Mesenchymal stem cell (in vitro differentiated cells and primary cell): ENCODE measurements at regions not wholly inside any gene's neighbourhood (a gene's known extent, or its start where the extent isn't known, plus 50 kb on each side); places are given as distances from the start of the nearest gene placed in this dataset.

Experiments
- DNase-seq: peaks from one replicate; pipeline ENCODE4 v3.0.0-alpha.2; 2013
- H2AFZ ChIP-seq: one replicate; pipeline ENCODE4 v1.6.1; 2013; ENCODE audit warnings: low read depth, mild to moderate bottlenecking, control low read depth, inconsistent platforms, low read length, moderate library complexity
- H2AK5ac ChIP-seq: 2 replicates; pipeline ENCODE4 v1.6.1; 2013; ENCODE audit warnings: low read length, moderate library complexity, mild to moderate bottlenecking, inconsistent platforms; ENCODE audit not compliant: severe bottlenecking
- H2BK120ac ChIP-seq: one replicate; pipeline ENCODE4 v1.6.1; 2013; ENCODE audit warnings: low read depth, mild to moderate bottlenecking, inconsistent platforms, low read length, moderate library complexity
- H2BK12ac ChIP-seq, 2 experiments: one replicate each; pipeline ENCODE4 v1.6.1; 2013; ENCODE audit warnings: inconsistent platforms in 2 of 2, low read length in 2 of 2, mild to moderate bottlenecking in 2 of 2, moderate library complexity in 2 of 2, control low read depth in 1 of 2
- H2BK15ac ChIP-seq: one replicate; pipeline ENCODE4 v1.6.1; 2013; ENCODE audit warnings: mild to moderate bottlenecking, low read depth, inconsistent platforms; ENCODE audit not compliant: poor library complexity, severe bottlenecking
- H2BK5ac ChIP-seq: 2 replicates; pipeline ENCODE4 v1.6.1; 2013; ENCODE audit warnings: low read depth, mild to moderate bottlenecking, low read length, control low read depth, inconsistent platforms; ENCODE audit not compliant: poor library complexity, severe bottlenecking
- H3K14ac ChIP-seq, 2 experiments: one replicate each; pipeline ENCODE4 v1.6.1; 2013; ENCODE audit warnings: inconsistent platforms in 2 of 2, low read length in 2 of 2, control low read depth in 1 of 2, mild to moderate bottlenecking in 1 of 2, moderate library complexity in 1 of 2
- H3K18ac ChIP-seq, 2 experiments: one replicate each; pipeline ENCODE4 v1.6.1; 2013; ENCODE audit warnings: inconsistent platforms in 2 of 2, low read length in 2 of 2, control low read depth in 1 of 2, low read depth in 1 of 2, mild to moderate bottlenecking in 1 of 2
- H3K23ac ChIP-seq, 2 experiments: one replicate each; pipeline ENCODE4 v1.6.1; 2013; ENCODE audit warnings: inconsistent platforms in 2 of 2, low read length in 2 of 2, mild to moderate bottlenecking in 2 of 2, moderate library complexity in 2 of 2, control low read depth in 1 of 2
- H3K27ac ChIP-seq: 2 replicates; pipeline ENCODE4 v1.5.1; 2013; ENCODE audit warnings: mild to moderate bottlenecking, moderate library complexity, low read length, control low read depth, inconsistent platforms; ENCODE audit not compliant: poor library complexity, severe bottlenecking
- H3K27me3 ChIP-seq, 2 experiments: 2 replicates each; pipeline versions ENCODE4 v1.6.1 to v1.7.0; 2013; ENCODE audit warnings: low read length in 2 of 2, mild to moderate bottlenecking in 2 of 2, moderate library complexity in 2 of 2, control low read depth in 1 of 2, inconsistent platforms in 1 of 2; ENCODE audit not compliant: control insufficient read depth in 1 of 2, insufficient read depth in 1 of 2
- H3K36me3 ChIP-seq, 2 experiments: 2 replicates each; pipeline versions ENCODE4 v1.6.1 to v1.7.0; 2013; ENCODE audit warnings: low read length in 2 of 2, control low read depth in 1 of 2, inconsistent platforms in 1 of 2, low read depth in 1 of 2, mild to moderate bottlenecking in 1 of 2; ENCODE audit not compliant: insufficient read depth in 2 of 2, control insufficient read depth in 1 of 2
- H3K4ac ChIP-seq, 2 experiments: one replicate each; pipeline ENCODE4 v1.6.1; 2013; ENCODE audit warnings: inconsistent platforms in 2 of 2, low read length in 2 of 2, mild to moderate bottlenecking in 2 of 2, moderate library complexity in 2 of 2, control low read depth in 1 of 2, low read depth in 1 of 2
- H3K4me1 ChIP-seq: 2 replicates; pipeline ENCODE4 v1.6.1; 2013; ENCODE audit warnings: low read depth, low read length, control low read depth; ENCODE audit not compliant: control insufficient read depth, insufficient read depth
- H3K4me2 ChIP-seq: 2 replicates; pipeline ENCODE4 v1.6.1; 2013; ENCODE audit warnings: low read length, mild to moderate bottlenecking, inconsistent platforms; ENCODE audit not compliant: poor library complexity, severe bottlenecking
- H3K4me3 ChIP-seq, 2 experiments: 2 replicates each; pipeline versions ENCODE4 v1.5.1 to v1.7.0; 2013; ENCODE audit warnings: low read length in 2 of 2, mild to moderate bottlenecking in 2 of 2, control low read depth in 1 of 2, low read depth in 1 of 2; ENCODE audit not compliant: insufficient read depth in 1 of 2
- H3K79me1 ChIP-seq: replicated peaks from 2 replicates; pipeline ENCODE4 v1.6.1; 2013; ENCODE audit warnings: mild to moderate bottlenecking, control low read depth, low read length, inconsistent platforms; ENCODE audit not compliant: poor library complexity, severe bottlenecking
- H3K9ac ChIP-seq: 2 replicates; pipeline ENCODE4 v1.7.0; 2013; ENCODE audit warnings: mild to moderate bottlenecking, low read length, moderate library complexity
- H3K9me3 ChIP-seq: 2 replicates; pipeline ENCODE4 v1.7.0; 2013; ENCODE audit warnings: mild to moderate bottlenecking, low read length; ENCODE audit not compliant: control insufficient read depth
- H4K8ac ChIP-seq: one replicate; pipeline ENCODE4 v1.6.1; 2013; ENCODE audit warnings: inconsistent platforms, mild to moderate bottlenecking, low read length, moderate library complexity
- H4K91ac ChIP-seq: one replicate; pipeline ENCODE4 v1.6.1; 2013; ENCODE audit warnings: mild to moderate bottlenecking, low read length, inconsistent platforms
- WGBS: methylation state at CpG from one replicate; pipeline ENCODE4 v1.1.7; 2013; ENCODE audit warnings: mixed read lengths; 5-methylcytosine and 5-hydroxymethylcytosine counted together

- no peaks in the 10 kb centered on the region for H3K27me3 ChIP-seq
Measured at GRCh38 chr13:81714513-81714912, 1373.6 kb upstream of the SPRY2 start.

GRCh38 chr13:81713201-81713600, 1372.3 kb upstream of the SPRY2 start:
- Histone ChIP-seq H2AFZ (no peak overlapping the region), H4K91ac (no peak overlapping the region), H2BK120ac (no peak overlapping the region), H3K4me3 (no peak overlapping the region), H3K27ac (no peak overlapping the region), H2BK5ac (no peak overlapping the region), H2BK12ac (no peak overlapping the region), H3K4me1 (no peaks in the 10 kb centered on the region), H3K4me2 (no peak overlapping the region), H3K79me1 (no peaks in the 10 kb centered on the region), H3K14ac (no peak overlapping the region), H3K18ac (no peak overlapping the region), H3K27me3 (no peaks in the 10 kb centered on the region), H2BK15ac (no peak overlapping the region), H3K23ac (no peak overlapping the region), H3K9ac (no peak overlapping the region), H3K4ac (no peak overlapping the region), H3K9me3 (peaks cover 13% of the 10 kb centered on the region), H4K8ac (peak overlapping the region; percentile 47), H2AK5ac (no peak overlapping the region), H3K36me3 (no peaks in the 10 kb centered on the region)
- 64% methylated on average over 2 of the region's 2 CpGs for WGBS
- no peak for DNase-seq

More at GRCh38 chr13:81714513-81714912, 1373.6 kb upstream of the SPRY2 start:
- H2BK120ac ChIP-seq = no peak overlapping the region
- no peaks in the 10 kb centered on the region for H3K36me3 ChIP-seq
- no peak overlapping the region for H2AK5ac ChIP-seq
- no peaks in the 10 kb centered on the region for H3K4me1 ChIP-seq
- no peak overlapping the region for H3K4ac ChIP-seq
- no peak overlapping the region for H2BK12ac ChIP-seq
- no peaks in the 10 kb centered on the region for H3K79me1 ChIP-seq
- H4K91ac ChIP-seq = no peak overlapping the region
- no peak overlapping the region for H3K14ac ChIP-seq
- H3K18ac ChIP-seq = no peak overlapping the region
- no peak overlapping the region for H2BK15ac ChIP-seq
- H3K4me2 ChIP-seq = no peak overlapping the region
- H2BK5ac ChIP-seq = no peak overlapping the region
- H3K9ac ChIP-seq = no peak overlapping the region
- 0% methylated on average over 1 of the region's 3 CpGs for WGBS
- no peak overlapping the region for H4K8ac ChIP-seq
- H2AFZ ChIP-seq = no peak overlapping the region
- no peak for DNase-seq
- peaks cover 8% of the 10 kb centered on the region for H3K9me3 ChIP-seq
- H3K23ac ChIP-seq = no peak overlapping the region
- no peak overlapping the region for H3K4me3 ChIP-seq
- H3K27ac ChIP-seq = no peak overlapping the region

- Histone ChIP-seq H3K14ac (no peak overlapping the region), H3K23ac (no peak overlapping the region), H3K27me3 (no peaks in the 10 kb centered on the region), H2BK5ac (no peak overlapping the region), H3K36me3 (no peaks in the 10 kb centered on the region), H3K9me3 (peaks cover 13% of the 10 kb centered on the region), H3K27ac (no peak overlapping the region), H3K4me1 (no peaks in the 10 kb centered on the region), H2BK120ac (no peak overlapping the region), H2BK12ac (no peak overlapping the region), H2AFZ (no peak overlapping the region), H2BK15ac (no peak overlapping the region), H3K4me2 (no peak overlapping the region), H3K4ac (no peak overlapping the region), H3K18ac (no peak overlapping the region), H3K79me1 (no peaks in the 10 kb centered on the region), H2AK5ac (no peak overlapping the region), H3K4me3 (no peak overlapping the region), H4K8ac (no peak overlapping the region), H4K91ac (no peak overlapping the region), H3K9ac (no peak overlapping the region)
- 91% methylated on average over 4 of the region's 4 CpGs for WGBS
- DNase-seq = no peak
Measured at GRCh38 chr13:81697826-81698225, 1356.9 kb upstream of the SPRY2 start.

- H3K4me3 ChIP-seq = no peak overlapping the region
- no peak overlapping the region for H2BK120ac ChIP-seq
- H3K18ac ChIP-seq = no peak overlapping the region
- H3K79me1 ChIP-seq = no peaks in the 10 kb centered on the region
- H3K9ac ChIP-seq = no peak overlapping the region
- no peak overlapping the region for H3K4ac ChIP-seq
- no peak overlapping the region for H4K91ac ChIP-seq
- H3K4me1 ChIP-seq = no peaks in the 10 kb centered on the region
- H2BK5ac ChIP-seq = no peak overlapping the region
- H2BK15ac ChIP-seq = no peak overlapping the region
- no CpG with 5 or more reads among the region's 2 CpGs for WGBS
- no peak overlapping the region for H3K4me2 ChIP-seq
- H2AK5ac ChIP-seq = no peak overlapping the region
- peaks cover 7% of the 10 kb centered on the region for H3K9me3 ChIP-seq
- no peaks in the 10 kb centered on the region for H3K27me3 ChIP-seq
- no peak overlapping the region for H3K27ac ChIP-seq
- DNase-seq = peak; percentile 28
- H3K36me3 ChIP-seq = no peaks in the 10 kb centered on the region
- no peak overlapping the region for H2BK12ac ChIP-seq
- no peak overlapping the region for H2AFZ ChIP-seq
- H4K8ac ChIP-seq = no peak overlapping the region
- no peak overlapping the region for H3K23ac ChIP-seq
- no peak overlapping the region for H3K14ac ChIP-seq
Measured at GRCh38 chr13:81686877-81687276, 1346.0 kb upstream of the SPRY2 start.
